SHP77 (cell line): ENCODE measurements at regions not wholly inside any gene's neighbourhood (a gene's known extent, or its start where the extent isn't known, plus 50 kb on each side); places are given as distances from the start of the nearest gene placed in this dataset.

Source experiments
- DNase-seq, 2 experiments: peaks; one replicate each; lab custom pipeline; 2025; lab: John Stamatoyannopoulos, UW

DNA sequence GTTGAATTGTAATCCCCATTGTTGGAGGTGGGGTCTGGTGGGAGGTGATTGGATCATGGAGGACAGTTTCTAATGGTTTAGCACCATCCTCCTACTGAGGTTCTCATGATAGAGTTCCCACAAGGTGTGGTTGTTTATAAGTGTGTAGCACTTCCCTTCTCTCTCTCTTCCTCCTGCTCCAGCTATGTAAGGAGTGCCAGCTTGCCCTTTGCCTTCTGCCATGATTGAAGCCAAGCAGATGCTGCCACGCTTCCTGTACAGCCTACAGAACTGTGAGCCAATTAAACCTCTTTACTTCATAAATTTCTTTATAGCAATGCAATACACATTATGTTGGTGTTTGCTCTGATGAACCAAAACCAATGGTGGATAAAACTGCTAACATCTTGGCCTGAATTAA lies 238.2 kb downstream of the EFNB2 start:
- DNase-seq = no peak

DNA sequence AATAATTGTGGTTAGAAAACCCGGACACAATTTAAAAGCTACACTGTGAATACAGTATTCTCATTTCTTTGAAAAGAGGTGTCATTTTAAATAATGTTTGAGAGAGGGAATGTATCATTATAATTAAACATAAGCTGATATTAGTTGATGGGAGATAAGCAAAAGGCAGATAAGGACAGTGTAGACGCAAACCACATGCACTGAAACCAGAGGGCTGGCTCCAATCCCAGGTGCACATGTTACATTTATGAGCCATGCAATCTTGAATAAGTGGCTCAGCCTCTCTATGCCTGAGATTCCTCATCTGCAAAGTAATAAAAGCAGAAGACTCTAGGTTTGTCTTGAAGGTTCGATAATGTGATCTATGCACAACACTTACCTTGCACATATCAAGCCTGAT lies 238.7 kb downstream of the EFNB2 start:
- no peak for DNase-seq

DNA sequence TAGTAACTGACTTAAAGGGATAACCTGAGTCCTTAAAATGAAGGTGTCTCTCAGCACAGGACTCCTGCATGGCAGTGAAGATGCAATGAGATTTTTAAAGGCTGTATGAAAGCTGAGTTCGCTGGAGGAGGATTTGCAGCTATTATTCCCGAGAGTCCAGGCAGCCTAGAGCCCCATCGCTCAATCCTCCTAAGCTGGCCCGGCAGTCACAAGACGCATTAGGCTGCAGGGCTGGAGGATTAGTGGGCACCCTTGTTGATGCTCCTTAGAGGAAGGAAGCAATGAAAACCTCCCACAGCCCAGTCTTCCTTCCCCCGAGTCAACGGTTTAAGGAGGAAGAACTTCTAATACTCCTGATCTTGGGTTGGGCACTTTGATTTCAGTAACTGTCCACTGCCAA lies 239.5 kb downstream of the EFNB2 start:
- no peak for DNase-seq

DNA sequence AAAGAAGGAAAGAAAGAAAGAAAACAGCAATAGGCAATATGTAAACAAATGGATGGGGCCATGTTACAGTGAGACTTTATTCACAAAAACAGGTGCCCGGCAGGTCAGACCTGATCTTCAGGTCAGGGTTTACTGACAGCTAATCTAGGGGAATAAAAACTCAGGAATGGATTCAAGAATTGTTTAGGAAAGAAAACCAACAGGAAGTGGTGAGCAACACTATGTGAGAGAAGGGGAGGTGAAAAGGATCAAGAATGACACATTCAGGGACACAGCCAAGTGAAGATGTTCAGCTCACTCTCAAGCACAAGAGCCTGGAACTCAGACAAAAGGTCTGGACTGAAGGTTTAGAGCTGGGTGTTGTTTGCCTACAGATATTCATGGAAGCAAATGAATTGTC lies 244.5 kb downstream of the EFNB2 start:
- DNase-seq = no peak

DNA sequence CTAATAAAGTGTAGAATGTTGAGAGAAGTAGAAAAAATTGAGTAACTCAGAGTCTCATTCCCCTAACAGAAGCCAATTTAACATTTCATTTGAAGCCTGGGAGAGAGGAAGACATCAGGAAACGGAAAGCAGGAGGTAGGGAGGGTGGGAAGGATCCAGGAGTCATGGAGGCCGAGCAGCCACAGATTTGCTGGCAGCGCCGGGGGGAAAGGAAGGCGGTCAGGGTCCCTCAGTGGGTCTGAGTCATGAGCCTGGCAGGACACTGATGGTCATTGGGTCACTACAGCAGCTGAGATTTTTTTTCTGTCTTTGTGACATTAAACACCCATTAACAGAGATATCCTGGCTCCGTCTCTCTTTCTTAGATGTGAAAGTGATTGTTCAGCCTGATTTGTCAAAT lies 248.1 kb downstream of the EFNB2 start:
- no peak for DNase-seq

DNA sequence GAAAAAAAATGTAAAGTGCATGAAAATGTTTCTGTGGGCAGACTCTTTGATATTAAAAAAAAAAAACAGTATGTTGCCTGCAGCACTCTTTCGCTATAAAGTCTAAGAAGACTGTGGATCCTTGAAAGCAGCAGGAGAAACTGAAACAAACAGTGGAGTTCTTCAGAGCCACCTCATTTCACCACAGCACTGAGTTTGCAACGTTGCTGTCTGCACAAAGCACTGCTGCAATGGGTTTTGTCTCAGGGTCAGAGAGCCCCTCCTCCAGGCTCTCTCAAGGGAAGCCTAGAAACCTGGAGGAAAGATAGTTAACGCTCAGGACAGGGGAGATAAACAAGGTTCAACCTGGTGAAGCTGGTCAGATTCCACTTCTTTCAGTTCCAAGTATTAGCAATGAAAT lies 248.7 kb downstream of the EFNB2 start:
- DNase-seq = no peak

DNA sequence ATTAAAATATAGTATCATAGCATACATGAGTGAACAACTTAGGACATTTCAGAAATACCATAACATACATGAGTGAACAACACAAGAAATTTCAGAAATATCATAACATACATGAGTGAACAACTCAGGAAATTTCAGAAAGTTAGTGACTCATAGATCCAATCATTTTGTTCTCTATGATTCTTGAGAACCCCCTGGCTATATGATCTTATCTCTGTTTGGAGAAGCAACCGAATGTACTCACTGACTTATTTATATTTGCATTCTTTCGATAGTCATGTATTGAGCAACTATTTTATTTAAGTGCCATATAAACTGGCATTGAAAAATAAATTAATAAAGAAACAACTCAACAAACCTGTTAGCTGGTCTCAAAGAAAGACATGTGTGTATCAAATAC lies 251.1 kb downstream of the EFNB2 start:
- DNase-seq = no peak

DNA sequence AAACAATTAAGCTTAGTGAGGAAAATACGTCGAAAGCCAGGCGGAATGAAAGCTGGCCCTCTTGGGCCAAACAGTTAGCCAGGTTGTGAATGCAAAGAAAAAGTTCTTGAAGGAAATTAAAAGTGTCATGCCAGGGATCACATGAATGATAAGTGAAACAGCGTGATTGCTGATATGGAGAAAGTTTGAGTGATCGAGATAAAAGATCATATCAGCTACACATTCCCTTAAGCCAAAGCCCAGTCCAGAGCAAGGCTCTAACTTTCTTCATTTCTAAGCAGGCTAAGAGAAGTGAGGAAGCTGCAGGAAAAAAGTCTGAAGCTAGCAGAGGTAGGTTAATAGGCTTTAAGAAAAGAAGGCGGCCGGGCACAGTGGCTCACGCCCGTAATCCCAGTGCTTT lies 254.0 kb downstream of the EFNB2 start:
- DNase-seq = no peak

DNA sequence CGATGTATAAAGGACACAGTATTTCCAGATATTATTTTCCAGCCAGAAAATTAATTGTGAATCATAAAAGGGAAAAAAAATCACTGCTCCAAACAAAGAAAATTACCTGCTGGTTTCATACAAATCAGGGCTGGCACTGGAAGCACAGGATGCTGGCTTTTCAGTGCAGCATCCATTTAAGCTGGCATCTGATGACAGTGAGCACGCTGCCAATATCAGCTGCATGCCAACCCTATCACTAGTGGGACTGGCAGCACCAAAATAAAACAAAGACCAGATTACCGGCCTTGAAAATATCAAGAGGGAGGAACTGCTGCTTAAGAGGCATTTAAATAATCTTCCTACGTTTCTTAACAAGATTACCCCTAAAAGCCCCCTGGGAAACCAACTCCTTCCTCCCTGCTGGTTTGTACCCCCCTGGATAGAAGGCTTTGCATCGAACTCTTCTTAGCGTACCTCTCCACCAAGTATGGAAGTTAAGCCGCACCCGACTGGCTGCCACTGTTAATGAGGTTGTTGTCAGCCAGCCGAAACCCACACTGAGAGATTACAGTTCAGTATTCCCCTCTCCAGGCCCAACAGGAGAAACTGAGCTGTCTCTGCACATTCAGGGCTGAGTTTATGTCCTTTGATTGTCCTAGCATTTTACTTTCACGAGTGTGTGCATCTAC lies 257.8 kb downstream of the EFNB2 start:
- DNase-seq = no peak

DNA sequence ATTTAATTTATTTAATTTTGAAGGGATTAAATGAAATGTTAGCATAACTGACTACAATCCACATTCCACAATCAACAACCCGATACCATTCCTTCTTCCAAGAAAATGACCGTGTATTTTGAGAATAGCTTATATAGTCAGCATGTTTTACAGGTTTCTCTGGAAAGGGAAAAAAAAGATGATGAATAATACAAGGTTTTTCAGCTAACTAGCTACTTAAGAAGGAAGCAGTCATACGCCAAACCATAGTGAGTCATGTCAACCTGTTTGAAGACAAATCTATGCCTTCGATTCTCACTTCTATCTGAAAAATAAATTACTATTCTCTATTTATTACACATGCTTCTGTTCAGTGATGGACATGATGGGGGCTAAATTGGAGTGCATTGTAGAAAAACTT lies 258.6 kb downstream of the EFNB2 start:
- DNase-seq = no peak

DNA sequence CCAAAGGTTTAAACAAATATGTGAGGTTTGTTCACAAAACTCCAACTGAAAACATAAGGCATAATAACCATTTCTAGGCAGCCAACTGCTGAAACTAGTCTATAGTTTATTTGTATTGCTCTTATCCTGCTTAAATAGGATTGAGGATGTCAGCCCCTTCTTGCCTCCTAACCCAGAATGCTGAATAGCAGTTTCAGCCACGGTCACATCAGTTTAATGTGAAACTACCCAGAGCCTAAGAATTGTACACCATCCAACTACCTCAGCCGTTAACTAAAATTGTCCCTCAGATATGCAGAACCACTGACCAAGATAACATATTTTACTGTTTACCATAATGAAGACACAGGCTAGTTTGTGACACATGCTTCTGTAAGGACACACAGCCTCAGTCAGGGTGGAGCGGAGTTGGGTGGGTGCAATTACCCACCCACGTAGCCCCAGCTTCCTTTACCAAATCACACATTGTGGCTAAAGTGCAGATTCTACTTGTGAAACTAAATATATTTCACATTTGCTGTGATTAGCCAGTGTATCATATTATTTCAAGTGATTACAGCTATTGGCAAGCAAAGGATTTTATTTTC lies 259.9 kb downstream of the EFNB2 start:
- no peak for DNase-seq

DNA sequence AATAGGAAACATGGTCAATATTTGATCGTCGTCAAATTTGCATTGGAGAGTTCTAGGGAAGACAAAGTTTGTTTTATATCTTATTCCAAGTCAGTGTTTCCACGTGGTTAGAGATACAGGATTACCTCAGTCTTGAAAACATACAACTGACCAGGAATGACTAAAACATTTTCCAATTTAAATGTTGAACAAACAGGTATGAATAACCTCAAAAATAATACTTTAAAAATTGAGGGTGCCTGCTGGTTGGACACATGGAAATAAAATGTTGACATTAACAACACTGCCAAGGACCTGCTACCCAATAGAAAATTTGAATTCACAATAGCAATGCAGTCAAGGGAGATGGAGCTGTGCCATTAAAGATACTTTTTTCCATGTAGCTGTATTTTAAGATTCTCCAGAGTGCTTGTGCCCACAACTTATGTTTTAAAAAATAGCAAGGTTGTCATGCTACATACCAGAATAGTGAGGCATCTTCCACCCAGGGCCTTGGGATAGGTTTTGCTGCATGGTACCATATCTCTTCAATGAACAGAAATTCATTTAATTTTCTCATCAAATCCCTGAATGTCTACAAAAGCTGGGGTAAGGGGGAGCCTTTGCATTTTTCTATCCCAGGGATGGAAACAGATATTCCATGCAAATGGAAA lies 260.8 kb downstream of the EFNB2 start:
- no peak for DNase-seq

DNA sequence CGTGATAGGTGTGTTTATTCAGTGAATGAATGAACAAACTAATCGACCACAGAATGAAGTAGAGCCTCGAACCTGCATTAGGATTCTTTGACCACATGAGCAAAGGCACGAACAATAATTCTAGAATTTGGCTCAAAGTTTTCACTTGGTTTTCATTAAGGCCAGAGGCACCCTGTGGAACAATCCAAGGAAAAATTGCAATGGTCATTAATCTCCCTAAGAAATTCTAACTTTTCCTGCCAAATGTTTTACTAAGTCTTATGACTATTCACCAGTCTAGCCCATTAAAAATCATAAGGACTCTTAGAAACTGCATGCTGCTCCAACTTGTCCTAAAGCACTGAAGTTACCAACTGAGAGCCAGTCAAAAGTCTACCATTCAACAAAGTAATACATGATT lies 271.7 kb downstream of the EFNB2 start:
- no peak for DNase-seq

DNA sequence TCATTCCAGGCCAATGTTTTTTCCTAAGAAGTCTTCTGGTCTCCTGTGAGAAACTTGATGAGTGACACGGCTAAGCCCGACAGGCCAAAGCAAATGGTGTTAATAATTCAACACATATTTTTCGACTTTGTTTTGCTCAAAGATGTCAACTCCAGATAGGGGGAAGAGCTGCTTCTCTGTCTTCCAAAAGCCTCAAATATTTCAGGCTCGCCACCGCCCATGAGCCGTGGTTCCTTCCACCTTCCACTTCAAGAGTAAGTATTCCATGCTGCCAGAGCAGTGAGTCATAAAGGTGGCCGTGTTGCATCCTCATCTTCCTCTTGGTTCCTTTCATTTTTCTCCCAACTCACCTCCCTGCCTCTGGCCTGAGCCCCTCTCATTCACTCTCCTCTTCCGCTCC lies 272.6 kb downstream of the EFNB2 start:
- no peak for DNase-seq

DNA sequence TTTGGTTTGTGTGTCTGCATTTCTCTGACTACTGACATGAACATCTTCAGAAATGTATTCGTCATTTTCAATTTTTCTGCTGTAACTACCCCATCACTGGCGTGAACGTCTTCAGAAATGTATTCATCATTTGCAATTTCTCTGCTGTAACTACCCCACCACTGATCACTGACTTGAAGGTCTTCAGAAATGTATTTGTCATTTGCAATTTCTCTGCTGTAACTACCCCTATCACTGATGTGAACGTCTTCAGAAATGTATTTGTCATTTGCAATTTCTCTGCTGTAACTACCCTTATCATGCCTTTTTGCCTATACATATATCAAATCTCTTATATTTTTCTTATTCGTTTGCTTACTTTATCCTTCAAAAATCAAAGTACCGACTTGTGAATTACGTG lies 274.0 kb downstream of the EFNB2 start:
- no peak for DNase-seq

DNA sequence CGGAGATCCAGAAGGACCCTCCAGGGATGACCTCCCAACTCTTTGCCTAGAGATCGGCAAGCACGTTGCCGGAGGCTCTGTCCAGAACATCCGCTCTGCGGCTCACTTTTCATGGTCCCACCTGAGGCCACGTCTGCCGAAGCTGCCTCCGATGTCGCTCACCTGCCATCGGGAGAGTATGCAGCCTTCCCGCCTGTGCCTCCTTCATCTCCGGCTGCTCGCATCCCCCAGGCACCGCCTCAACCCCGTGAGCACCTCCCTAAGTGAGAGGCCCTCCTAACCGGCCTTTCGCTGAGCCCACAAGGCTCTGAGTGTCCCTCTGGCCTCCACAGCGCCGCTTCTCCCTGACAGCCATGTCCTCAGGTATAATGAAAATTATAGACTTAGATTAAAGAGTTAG lies 275.1 kb downstream of the EFNB2 start:
- no peak for DNase-seq

DNA sequence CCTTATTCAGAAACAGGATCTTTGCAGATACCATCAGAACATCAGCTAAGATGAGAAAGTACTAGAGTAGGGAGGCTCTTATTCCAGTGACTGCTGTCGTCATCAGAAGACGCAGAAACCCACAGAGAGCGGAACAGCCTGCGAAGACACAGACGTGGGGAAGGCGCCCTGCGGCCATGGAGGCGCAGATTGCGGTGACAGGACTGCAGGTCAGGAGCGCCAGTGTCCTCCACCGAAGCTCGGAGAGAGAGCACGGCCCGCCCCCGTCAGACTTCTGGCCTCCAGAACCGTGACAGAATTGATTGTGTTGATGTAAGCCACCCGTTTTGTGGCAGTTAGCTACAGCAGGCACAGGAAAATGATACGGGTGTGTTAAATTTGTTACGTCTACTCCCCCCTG lies 275.5 kb downstream of the EFNB2 start:
- no peak for DNase-seq

DNA sequence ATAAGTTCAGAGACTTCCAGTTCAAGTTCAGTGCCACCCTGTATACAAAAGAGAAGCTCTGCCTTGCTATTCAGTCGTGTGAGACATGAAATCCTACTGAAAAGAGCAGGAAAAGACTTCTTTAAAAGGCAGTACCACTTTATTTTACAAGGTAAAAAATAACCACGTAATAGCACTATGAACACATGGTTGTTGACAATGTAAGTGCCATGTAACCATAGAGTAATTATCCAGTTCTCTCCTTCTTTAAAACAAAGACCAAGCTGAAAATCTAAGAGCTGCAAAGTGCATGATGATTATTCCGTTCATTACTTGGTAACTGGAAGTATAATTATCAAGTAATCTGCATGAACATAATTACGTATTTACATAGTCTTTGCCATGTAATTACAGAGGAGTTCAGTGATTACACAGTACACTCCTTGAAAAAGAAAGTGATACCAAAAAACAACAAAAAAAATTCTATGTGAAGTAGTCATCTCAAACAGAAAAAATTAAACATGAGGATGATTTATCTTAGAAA lies 288.7 kb downstream of the EFNB2 start:
- no peak for DNase-seq

DNA sequence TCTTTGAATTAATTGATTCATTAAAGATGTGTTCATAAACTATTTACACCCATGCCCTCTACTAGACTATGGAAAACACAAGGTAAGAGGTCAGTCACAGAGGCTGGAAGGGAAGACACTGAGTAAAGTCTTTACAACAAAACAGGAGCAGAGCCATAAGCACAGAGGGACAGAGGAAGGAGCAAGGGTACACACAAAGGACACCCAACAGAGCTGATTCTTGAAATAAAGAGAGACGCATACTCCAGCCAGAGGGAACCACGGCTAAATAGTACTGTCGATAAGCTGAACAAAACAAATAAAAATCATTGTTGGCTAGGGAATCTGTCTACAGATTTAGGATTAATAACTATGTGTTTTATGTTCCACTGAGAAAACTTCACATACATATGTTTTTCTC lies 289.2 kb downstream of the EFNB2 start:
- no peak for DNase-seq

DNA sequence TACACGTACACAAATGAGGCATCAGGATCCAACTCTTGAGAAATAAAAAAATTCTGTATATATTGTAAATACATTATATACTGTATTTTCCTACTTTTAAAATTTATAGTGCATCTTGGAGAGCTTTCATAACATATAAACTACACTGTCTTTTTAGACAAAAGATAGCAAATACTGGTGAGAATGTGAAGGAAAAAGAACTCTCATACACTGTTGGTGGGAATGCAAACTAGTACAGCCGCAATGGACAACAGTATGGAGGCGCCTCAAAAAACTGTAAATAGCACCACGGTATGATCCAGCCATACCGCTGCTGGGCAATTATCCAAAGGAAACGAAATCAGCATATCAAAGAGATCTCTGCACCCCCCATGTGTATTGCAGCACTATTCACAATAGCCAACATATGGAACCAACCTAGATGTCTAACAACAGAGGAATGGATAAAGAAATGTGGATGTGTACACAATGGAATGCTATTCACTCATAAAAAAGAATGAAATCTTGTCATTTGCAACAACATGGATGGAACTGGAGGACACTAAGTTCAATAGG lies 292.4 kb downstream of the EFNB2 start:
- no peak for DNase-seq

DNA sequence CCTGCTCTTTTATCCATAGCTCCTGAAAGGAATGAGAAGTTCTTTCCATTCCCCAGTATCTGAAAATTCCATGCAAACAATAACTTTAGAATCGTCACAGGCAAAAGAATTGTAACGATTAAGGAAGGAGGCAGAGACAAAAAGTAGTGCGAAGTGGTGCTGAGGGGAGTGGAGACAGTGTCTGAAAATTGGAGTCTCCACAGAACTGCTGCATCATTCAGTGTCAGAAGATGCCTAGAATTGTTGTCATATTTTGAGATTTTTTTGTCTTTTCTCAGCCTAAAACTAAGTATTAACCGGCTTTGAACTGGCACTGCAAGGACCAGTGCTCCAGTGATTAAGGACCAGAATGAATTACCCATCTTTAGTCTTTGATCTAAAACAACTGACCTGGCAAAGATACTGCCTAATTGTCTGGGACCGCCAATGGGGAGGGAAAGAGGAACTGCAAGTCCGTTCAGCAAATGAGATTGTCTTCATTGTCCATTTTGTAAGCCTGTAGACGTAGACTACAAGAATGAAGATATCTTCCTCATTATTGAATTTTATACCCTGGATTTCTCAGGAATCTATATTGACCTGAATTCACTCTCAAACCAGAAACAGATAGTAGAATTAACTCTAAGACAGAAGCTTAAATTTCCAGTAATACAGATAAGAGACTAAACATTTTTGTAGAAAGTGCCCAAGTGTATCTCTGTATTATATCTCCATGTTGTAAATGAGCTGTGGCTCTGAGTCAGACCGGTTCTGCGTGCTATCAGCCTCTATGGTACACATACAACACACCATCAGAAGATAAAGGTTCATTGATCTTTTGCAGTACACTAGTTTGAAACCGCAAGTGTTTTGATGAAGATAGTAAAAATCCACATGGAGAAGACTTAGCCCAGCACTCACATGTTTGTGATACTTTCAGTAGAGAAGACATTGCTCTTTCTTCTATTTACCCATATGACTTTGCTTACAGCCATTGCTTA lies 293.2 kb downstream of the EFNB2 start:
- DNase-seq = no peak

DNA sequence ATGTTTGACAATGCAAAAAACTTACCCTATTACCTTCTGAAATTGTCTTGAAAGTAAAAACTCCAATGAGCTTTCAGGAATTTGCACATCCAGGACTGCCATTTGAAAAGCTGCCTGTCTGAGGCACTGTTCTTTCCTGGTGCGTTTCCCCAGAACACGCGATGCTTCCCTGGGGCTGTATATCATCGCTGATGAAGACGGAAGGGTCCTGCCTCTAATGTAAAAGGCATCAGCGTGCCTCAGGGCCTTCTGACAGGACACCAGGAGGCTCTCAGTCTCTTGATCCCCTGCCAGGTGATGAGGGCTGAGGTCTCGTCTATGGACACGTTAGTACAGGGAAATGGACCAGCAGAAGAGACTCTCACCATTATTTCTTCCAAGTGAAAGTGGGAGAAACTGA lies 296.8 kb downstream of the EFNB2 start:
- DNase-seq = no peak
